DMS153 (cell line): ENCODE measurements at regions not wholly inside any gene's neighbourhood (a gene's known extent, or its start where the extent isn't known, plus 50 kb on each side); places are given as distances from the start of the nearest gene placed in this dataset.

Experiments
- DNase-seq: peaks from one replicate; lab custom pipeline; 2025; lab: John Stamatoyannopoulos, UW

DNA sequence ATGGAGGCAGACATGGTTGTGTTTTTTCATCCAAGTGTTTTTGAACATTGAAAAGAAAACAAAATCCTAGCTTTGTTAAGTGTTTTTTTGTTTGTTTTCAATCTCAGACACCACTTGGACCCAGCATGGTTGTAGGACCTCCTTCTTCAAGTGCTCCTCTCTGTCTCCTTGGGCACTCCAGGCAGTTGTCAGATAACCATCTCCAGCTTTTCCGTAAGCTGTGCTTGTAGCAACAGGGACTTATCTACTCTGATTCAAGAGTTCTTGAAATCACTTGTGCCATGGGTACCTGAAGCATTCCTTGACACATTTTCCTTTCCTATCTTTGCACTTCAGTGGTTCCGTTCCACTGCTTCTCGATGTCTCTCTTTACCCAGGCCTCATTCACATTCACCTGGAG, 334.9 kb upstream of the DDX53 start:
- no peak for DNase-seq

DNA sequence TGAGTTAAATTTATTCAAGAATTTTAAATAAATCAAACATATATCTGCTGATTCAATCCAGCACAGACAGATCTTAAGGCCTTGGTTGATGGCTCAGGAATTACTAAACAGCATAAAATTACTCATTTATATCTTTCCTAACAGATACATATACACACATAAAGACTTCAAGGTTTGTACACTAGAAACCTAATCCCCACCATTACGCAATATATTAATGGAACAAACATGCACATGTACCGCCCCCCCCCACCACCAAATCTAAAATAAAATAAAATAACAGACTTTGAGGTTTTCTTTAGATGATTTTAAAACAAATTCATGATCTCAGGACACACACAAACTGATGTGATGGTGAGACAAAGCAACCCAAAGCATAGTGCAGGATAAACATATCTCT, 333.9 kb upstream of the DDX53 start:
- no peak for DNase-seq

DNA sequence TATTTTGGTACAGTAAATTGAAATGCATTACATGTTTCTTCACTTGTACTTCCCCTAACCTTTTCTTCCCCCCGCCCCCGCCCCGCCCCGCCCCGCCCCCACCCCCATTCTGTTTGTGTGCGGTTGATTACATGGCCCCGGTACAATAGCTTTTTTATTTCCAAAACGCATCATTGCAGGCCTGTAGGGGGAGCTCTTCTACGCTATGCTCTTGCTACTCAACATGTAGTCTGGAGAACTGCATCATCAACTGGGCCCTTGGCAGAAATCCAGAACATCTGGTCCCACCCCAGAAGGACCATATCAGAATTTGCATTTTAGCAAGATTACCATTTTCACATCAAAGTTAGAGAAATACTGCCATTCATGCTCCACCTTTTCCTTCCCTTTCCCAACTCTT, 333.3 kb upstream of the DDX53 start:
- DNase-seq: no peak

DNA sequence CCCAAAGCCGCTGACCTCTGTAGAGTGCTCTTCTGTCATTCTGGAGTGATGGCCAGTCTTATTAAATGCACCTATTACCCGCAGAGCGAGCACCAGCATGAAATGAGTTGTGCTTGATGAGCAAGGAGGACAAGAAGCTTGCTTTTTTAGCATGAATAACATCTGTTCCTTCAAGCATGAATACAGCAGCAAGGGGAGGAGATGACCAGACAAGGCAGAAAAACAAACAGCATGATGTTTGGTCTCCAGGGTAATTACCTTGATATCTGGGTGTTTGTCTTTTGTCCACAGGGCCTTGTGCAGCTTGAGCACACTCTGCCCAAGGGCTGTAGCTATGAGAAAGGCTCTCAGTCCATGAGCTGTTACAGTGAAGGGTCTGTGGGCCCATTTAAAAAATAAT, 324.8 kb upstream of the DDX53 start:
- DNase-seq: peak; percentile 43

DNA sequence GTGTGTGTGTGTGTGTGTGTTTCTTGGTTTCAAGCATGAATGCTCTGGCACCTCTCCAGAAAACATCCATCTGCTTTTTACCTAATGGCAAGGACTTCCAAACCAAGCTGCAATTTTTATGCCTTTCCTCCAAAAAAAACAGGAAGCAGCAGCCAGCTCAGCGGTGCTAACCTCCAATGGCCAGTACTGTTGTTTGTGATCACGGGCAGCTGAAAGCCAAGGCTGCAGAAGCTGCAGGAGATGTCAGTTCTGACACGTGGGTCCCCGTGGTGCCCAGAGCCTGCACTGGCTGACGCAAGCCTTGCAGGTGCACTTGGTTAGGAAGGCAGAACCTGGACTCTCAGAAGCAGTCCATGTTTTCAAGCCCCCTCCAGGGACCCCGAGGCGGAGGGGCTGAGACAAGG, 313.6 kb upstream of the DDX53 start:
- DNase-seq: no peak

DNA sequence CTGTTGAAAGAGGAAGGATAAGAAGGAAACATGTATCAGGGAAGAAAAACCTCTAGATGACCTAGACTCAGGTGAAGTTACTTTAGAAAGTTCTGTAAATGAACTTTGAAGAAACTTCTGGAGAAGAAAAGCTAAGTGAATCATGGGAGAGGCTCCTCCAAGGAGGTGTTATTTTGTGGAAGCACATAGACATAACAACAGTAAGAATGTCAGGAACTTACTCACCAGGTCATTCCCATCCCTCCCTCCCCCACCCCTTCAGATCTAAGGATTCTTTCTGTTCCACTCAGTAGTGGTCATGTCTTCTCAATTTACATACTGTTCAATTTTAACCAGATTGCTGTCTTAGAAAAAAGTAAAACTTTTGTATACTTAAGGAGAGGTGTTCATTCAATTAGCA, 310.5 kb upstream of the DDX53 start:
- no peak for DNase-seq

DNA sequence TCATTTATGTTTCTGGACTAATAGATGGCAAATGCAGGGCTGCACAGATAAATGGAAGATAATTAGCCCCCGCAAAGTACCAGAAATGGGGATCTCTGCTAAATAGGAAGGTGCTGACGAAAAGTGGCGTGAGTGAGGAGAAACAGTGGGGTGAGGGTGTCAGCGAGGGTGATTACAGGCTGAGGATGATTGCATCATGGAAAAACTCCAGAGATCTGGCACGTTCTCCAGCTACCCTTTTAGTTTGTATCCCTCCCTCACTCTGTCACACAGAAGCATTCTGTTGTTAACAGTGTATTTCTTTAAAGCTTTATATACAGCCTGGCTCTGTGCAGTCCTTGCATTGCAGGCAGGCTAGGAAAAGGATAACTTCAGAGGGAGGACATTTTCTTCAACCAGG, 309.6 kb upstream of the DDX53 start:
- DNase-seq: no peak

DNA sequence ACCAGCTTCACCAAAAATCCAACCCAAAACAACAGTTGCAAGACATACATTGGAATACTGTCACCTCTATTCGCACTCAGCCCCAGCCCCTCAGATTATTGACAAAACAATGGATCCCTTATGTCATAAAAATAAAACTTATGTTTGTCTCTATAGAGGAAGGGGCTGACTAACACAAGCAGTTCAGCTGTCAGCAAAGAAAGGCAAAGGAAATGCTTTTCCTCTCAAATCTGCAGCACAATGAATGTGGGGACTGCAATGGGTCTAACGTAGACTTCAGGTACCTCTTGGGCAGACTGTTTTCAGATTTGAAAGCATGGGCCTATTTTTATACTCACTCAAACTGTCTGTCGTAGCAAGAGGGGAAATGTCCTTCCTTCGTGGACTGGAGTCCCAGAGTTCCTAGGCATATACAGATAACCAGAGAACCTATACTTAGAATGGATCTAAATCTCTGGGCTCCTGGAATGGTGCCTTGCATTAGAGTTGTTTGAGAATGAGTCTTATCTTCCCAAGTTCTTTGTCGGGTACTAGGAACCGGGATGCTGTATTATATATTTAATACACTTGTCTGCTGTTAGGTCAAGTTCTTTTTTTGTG, 307.7 kb upstream of the DDX53 start:
- DNase-seq: no peak

DNA sequence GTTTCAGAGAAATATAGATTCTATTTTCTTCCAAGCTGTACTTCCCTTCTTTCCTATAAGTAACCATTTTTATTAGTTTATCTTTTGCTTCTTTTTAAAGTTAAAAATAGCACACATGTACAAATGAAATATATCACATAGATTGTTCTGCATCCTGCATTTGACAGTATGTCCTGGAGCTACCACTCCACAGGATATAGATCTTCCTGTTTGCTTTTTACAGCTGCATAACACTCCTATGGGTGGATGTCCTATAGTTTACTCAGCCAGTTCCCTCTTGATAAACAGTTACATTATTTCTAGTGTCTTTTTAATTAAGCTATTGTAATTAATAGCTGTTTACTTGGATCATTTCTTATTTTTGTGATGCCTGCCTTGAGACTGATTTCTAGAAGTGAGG, 301.6 kb upstream of the DDX53 start:
- no peak for DNase-seq

DNA sequence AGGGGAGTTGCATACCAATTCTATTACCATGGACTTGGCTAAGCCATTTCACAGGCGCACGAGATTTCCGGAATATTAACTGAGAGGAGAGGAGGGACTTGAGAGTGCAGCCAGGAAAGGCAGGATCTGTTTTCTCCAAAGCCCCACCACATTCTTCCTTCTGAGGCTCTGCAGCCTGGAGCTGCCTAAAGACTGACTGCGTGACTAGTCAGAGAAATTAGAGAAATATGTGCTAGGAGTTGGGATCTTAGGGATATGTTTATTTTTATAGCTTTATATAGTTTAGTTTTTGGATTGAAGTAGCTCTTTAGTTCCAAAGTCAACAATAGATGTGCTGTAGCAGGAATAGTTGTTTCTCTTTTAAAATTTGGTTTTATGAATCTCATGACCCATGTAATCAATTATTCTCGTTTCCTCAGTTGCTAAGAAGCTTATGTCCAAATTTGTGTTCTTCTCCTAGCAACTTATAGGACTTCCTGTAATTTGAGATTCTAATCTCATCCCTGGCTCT, 300.1 kb upstream of the DDX53 start:
- no peak for DNase-seq

DNA sequence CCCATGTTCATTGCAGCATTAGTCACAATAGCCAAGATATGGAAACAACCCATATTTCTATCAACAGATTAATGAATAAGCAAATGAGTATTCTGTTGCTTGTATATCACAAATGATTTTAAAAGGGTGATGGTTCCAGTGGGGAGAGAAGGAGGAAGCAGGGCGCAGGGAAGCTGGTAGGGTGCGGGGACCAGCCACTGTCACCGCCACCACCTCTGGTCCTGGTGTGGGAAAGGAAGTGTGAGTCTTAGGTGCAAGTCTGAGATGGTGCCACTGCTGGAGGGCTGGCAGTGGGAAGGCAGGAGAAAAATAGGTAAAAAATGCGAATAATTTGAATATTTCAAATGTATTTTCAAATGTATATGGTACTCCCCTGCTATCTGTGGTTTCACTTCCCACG, 286.8 kb upstream of the DDX53 start:
- DNase-seq: no peak

DNA sequence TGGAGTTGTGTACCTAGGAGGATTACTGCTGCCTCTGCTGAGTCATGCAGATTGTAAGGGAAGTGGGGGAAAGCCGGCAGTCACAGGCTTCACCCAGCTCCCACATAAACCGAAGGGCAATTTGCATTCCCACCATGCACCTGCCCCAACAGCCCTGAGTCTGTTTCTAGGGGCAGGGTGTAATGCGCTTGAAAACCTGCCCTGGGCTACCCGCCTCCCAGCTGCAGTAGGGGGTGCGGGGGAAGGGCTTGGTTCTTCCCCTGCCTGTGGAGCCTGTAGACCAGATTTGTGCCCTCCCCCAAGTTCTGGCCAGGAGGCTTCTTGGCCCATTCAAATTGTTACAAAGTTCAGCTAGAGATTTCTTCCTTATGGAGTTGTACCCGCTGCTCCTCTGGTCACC, 269.2 kb upstream of the DDX53 start:
- no peak for DNase-seq

DNA sequence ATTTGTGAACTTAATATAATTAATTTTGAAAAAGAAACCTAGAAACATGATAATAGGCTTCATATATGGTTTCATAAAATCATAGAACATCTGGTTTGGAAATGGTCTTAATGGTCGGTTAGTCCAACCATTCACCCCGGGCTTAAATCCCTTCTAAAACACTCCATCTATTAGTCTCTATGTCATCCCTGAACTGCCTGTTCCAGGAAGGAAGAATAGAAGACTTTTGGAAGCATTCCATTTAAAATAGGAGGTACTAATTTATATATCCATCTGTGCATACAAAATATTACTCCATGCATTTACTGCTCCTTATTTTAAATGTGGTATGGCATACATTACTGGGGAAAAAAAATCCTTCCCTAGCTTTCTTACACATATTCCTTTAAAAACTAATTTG, 262.2 kb upstream of the DDX53 start:
- no peak for DNase-seq

DNA sequence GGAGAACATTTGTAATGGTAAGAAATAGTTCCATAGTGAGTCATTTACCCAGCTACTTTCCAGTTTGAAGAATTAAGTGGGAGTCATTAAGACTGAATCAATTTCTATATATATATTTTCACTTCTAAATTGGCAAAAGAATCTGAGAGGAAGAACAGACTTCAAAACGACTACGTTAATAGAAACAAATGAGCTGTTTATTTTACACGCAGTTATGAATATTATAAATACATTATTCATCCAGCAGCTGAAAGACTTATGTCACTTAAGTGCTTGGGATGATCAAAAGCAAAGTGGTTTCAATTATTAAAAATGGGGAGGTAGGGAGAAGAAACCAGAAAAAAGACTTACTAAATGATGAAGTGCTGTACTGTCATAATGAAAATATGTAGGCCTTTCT, 260.5 kb upstream of the DDX53 start:
- no peak for DNase-seq

DNA sequence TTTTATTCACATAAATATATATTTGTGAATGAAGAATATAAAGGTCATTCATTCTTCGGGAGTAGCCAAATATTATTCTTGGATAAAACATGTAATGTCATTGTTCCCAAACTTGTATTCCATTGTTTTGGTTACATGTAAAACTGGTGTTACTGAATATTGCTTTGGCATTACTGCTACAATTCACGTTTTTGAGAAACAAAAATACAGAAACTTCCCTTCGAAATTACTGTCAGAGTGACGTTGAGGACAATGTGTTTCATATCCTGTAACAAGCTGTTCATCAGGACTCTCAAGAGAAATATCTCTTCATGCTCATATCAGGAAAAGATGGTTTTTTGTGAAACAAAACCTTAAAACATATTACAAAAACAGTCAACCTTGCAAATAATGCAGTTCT, 258.9 kb upstream of the DDX53 start:
- no peak for DNase-seq

DNA sequence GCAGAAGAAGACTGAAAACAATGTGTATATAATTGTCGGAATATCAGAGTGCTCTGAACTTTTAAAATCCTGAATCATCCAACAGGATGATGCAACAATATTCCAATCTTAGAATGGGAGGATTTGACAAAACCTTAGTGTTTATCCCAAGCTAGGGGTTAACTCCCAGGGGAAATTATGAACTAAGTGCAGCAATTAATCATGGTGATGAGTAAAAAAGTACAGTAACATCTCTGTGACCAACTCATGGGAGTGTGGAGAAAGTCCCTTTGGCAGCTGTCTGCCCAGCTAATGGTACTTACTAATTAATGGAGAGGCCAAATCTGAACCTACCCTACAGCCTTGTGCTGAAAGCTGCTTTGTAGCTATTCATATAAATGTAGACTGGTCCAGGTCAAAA, 257.6 kb upstream of the DDX53 start:
- DNase-seq: no peak

DNA sequence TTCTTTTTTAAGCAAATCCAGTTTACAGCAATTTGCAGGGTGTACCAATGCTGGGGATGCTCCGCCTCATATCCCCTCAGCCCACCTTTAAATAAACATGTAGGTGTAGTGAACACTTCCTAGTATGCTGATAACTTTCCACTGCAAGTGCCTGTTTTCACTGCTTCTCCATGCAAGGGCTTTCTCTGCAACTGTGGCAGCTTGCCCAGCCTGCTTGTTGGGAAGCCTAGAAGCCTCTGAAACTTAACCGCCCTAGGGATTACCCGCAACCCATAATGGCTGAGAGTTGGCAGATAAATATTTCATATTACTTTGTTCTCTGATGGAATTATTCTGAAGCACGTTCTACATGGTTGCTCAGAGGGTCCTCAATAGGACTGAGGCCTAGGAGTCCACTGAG, 253.7 kb upstream of the DDX53 start:
- no peak for DNase-seq

DNA sequence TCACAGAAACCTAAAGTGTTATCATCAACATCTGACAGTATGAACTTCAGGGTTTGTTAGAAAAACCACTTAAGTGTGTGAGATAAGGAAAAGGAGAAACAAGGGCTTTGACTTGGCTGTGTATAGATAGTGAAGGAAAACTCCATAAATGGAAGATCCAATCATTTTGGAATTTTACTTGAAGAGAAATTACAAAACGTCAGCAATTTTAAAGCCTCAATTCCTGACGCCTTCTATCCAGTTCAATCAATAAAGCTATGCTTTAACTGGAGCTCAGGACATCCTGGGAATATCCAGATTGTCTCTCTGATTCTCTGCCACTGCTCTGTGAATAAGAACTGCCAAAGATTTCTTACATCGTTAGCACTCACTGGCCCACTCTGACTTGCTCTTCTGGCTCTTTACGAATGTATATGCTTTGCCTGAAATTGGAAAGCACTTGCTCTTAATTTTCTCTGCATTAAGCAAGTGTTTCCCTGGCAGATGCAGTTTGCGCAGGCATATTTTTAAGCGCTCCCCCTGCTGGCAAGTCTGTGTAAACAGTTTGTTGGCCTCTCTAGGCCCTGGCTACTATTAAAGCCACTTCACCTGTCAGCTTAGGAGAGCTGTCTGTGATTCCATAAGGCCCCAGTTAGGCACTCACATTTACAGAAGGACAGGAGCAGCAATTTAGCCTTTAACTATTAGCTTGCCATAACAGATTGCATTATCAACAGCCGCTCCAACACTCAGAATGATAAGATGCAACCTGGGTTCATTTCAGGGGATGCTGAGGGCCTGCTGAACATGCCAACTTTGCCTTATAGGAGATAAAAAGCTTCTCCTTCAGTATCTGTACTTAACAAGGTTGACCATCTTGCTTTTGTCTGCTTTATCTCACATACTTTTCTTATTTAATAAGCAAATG, 251.4 kb upstream of the DDX53 start:
- DNase-seq: peak; percentile 8

DNA sequence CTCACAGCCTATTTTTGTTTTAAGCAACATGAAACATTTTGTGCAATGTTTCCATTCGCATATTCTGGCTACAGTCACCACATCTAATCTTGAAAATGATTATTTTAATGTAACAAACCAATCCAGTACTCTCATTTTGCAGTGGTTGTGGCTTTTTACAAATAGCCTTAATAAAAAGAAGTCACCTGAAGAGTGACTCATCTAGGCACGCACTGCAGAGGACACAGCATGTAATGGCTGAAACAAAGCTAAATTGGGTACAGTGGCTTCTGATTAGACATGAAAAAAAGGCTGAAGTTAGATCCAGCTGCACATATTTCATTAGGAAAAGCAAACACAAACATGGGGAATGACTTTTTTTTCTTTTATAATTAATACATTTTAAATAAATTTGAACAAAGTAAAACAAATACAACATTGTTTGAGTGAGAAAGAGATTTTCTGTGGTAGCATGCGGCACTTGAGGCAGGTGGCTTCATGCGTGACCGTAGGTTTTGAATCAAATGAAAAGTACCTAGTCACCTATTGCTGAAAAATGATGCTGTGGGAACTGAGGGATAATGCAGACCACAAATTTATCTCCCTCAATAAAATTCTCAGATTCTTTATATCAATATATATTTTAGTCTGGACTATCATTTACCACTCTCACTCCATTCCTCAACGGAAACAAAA, 240.8 kb upstream of the DDX53 start:
- DNase-seq: no peak

DNA sequence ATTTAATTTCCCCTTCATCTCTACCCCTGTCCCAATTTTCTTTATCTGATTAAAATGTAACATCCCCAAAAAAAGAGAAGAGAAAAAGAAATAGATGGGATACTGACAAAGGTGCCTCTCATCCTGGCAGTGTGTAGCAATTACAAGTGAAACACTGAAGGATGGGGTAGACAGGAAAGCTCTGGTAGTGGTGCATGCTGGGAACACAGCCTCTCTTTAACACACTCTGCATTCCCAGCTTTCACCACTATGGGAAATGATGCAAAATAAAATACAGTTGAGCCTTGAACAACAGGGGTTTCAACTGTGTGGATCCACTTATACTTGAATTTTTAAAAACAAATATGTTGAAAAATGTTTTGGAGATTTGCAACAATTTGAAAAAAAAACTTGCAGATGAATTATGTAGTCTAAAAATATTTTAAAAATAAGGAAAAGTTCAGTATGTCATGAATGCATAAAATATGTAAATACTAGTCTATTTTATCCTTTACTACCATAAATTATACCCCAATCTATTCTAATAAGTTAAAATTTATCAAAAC, 239.2 kb upstream of the DDX53 start:
- no peak for DNase-seq

DNA sequence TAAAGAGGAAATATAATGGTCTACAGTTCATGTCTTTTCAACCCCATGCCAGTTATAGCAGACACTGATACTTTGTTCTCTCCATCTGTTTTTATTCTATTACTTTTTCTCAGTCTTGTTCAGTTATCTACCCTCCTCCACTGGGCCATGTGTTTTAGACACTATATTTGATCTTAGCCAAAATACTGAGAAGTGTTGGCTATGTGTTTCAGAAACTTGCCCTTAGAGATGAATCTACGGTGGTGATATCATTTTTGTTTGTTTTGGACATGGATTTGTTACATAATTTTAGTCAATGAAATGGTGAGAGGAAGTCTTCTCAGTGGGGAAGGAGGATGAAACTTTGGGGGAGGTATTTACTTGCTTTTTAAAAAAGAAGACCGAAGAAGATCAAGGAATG, 211.5 kb upstream of the DDX53 start:
- no peak for DNase-seq

DNA sequence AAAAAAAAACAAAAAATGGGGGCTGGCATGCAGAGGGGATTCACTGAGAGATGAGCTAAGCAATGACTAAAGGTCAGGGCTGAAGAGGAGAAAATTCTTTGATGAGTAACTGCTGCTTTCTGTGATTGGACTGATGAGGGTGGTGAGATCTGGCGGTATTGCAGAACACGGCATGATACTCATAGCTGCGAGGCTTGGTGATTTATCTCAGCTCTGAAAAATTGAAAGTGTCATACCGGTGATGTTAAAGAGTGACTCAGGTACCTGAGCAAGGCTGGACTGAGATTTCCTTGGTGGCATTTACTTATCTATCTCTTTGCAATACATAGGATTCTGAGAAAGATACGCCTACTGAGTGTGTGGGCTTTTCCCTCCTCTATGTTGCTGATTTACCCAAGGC, 204.1 kb upstream of the DDX53 start:
- DNase-seq: no peak

DNA sequence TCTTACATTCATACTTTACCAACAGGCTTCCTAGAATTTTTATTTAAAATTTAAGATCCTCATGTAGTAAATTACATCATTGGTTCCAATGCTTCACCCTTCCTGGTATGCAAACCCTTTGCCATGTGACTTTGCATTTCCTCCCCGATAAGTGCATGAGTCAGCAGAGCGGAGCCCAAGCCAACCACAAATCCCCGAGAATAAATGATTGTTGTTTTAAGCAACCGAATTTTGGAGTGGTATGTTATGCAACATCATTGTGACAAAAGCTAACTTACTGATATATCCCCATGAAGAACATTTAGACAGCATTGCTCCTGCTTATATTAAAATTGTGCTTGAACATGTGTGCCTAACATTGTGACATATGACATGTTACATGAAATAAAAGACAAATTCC, 199.4 kb upstream of the DDX53 start:
- DNase-seq: no peak
